HFF-Myc (cell line): ENCODE measurements at regions not wholly inside any gene's neighbourhood (a gene's known extent, or its start where the extent isn't known, plus 50 kb on each side); places are given as distances from the start of the nearest gene placed in this dataset.

Experiments
- DNase-seq: peaks from one replicate; pipeline ENCODE4 v3.0.0-alpha.2; 2011; ENCODE audit warnings: low read depth; ENCODE audit errors: extremely low read depth
- H3K4me3 ChIP-seq: replicated peaks from 2 replicates; pipeline ENCODE4 v1.5.1; 2011; ENCODE audit warnings: low read depth, mild to moderate bottlenecking, control low read depth, low read length
- CTCF ChIP-seq: IDR thresholded peaks from 2 replicates; pipeline ENCODE4 v1.5.1; 2012; ENCODE audit warnings: mild to moderate bottlenecking, low read depth, low read length, control low read depth; ENCODE audit errors: missing control alignments

- H3K4me3 ChIP-seq = no peak overlapping the region
- TF ChIP-seq CTCF = no peak
- no peak for DNase-seq
These were observed 110.1 kb downstream of the GALR1 start for GRCh38 chr18:77359561-77360314.

GRCh38 chr18:77360315-77361190, 110.9 kb downstream of the GALR1 start:
- no peak for TF ChIP-seq CTCF
- H3K4me3 ChIP-seq = no peak overlapping the region
- no peak for DNase-seq

GRCh38 chr18:77361382-77361781, 111.7 kb downstream of the GALR1 start:
- no peak for DNase-seq
- TF ChIP-seq CTCF = no peak
- no peak overlapping the region for H3K4me3 ChIP-seq

GRCh38 chr18:77365667-77366066, 116.0 kb downstream of the GALR1 start:
- no peak overlapping the region for H3K4me3 ChIP-seq
- TF ChIP-seq CTCF = no peak
- no peak for DNase-seq

- DNase-seq = no peak
- H3K4me3 ChIP-seq = no peak overlapping the region
- TF ChIP-seq CTCF = no peak
These were observed 116.5 kb downstream of the GALR1 start for GRCh38 chr18:77366067-77366719.

GRCh38 chr18:77366720-77367641, 117.3 kb downstream of the GALR1 start:
- no peak overlapping the region for H3K4me3 ChIP-seq
- TF ChIP-seq CTCF = no peak
- no peak for DNase-seq
